ENCODE measurements at regions not wholly inside any gene's neighbourhood (a gene's known extent, or its start where the extent isn't known, plus 50 kb on each side); places are given as distances from the start of the nearest gene placed in this dataset.

- ChIA-PET POLR2A (no interaction called here), CTCF (no interaction called here)
Observed at GRCh38 chr9:38282756-38283155, 109.7 kb upstream of the ALDH1B1 start.

GRCh38 chr9:38281917-38282316, 110.6 kb upstream of the ALDH1B1 start:
- Mint-ChIP-seq H3K36me3 (no peaks in the 10 kb centered on the region), H3K9me3 (0 out of 2 replicates have a peak, but pooled peaks cover 4% of the 10 kb centered on the region), H3K4me3 (no peak overlapping the region), H3K27me3 (ENCODE audit: low read depth) (peaks cover 16% of the 10 kb centered on the region), H3K27ac (no peak overlapping the region), H3K4me1 (peaks cover 25% of the 10 kb centered on the region)
- POLR2A ChIA-PET: interaction anchor here (0.5 kb wide), 1 partner anchor 20 kb away, joined by 3 read pairs; no protein-coding TSS in a partner anchor
- no peak for DNase-seq (ENCODE audit: low spot score)
- ATAC-seq: no peak
- CTCF ChIA-PET: no interaction called here
- TF ChIP-seq TCF7 (CRISPR knock-in tag; IDR thresholded peaks at IDR 0.05; ENCODE audit: low read depth) (no peak), ZNF532 (CRISPR knock-in tag; IDR thresholded peaks at IDR 0.05; ENCODE audit: borderline replicate concordance) (no peak), ELF4 (CRISPR knock-in tag; IDR thresholded peaks at IDR 0.05; ENCODE audit: low read depth) (no peak), NR2C2 (CRISPR knock-in tag; IDR thresholded peaks at IDR 0.05) (no peak), AFF4 (CRISPR knock-in tag; IDR thresholded peaks at IDR 0.05; ENCODE audit: borderline replicate concordance) (no peak), ZMAT4 (CRISPR knock-in tag; IDR thresholded peaks at IDR 0.05) (no peak), GABPB1 (CRISPR knock-in tag; IDR thresholded peaks at IDR 0.05) (no peak), NFATC4 (CRISPR knock-in tag; IDR thresholded peaks at IDR 0.05) (no peak), SMAD3 (CRISPR knock-in tag; IDR thresholded peaks at IDR 0.05; ENCODE audit: borderline replicate concordance) (no peak)

More at GRCh38 chr9:38282756-38283155, 109.7 kb upstream of the ALDH1B1 start:
- Mint-ChIP-seq H3K9me3 (0 out of 2 replicates have a peak, but pooled peaks cover 4% of the 10 kb centered on the region), H3K4me3 (no peak overlapping the region), H3K27ac (no peak overlapping the region), H3K36me3 (no peaks in the 10 kb centered on the region), H3K4me1 (peaks cover 23% of the 10 kb centered on the region), H3K27me3 (ENCODE audit: low read depth) (peaks cover 16% of the 10 kb centered on the region)
- ATAC-seq: no peak
- TF ChIP-seq OVOL2 (CRISPR knock-in tag; IDR thresholded peaks at IDR 0.05; ENCODE audit: borderline replicate concordance): no peak
- TF ChIP-seq MXD4 (CRISPR knock-in tag; IDR thresholded peaks at IDR 0.05; ENCODE audit: borderline replicate concordance): no peak
- no peak for TF ChIP-seq GTF2I (CRISPR knock-in tag; conservative IDR thresholded peaks at IDR 0.05)
- TF ChIP-seq USF2 (CRISPR knock-in tag; IDR thresholded peaks at IDR 0.05): no peak
- no peak for TF ChIP-seq RORB (CRISPR knock-in tag; IDR thresholded peaks at IDR 0.05)
- no peak for TF ChIP-seq CDX4 (CRISPR knock-in tag; IDR thresholded peaks at IDR 0.05; ENCODE audit: borderline replicate concordance)
- TF ChIP-seq PRRX2 (CRISPR knock-in tag; IDR thresholded peaks at IDR 0.05): no peak
- TF ChIP-seq ZNF532 (CRISPR knock-in tag; IDR thresholded peaks at IDR 0.05; ENCODE audit: borderline replicate concordance): no peak
- TF ChIP-seq SOX15 (CRISPR knock-in tag; IDR thresholded peaks at IDR 0.05): no peak
- no peak for TF ChIP-seq JAZF1 (CRISPR knock-in tag; IDR thresholded peaks at IDR 0.05)
- TF ChIP-seq SMAD4 (CRISPR knock-in tag; IDR thresholded peaks at IDR 0.05): no peak
- no peak for DNase-seq (ENCODE audit: low spot score)

All from WTC11 (cell line).